Motor neuron (in vitro differentiated cells): ENCODE measurements at regions not wholly inside any gene's neighbourhood (a gene's known extent, or its start where the extent isn't known, plus 50 kb on each side); places are given as distances from the start of the nearest gene placed in this dataset.
A peak's percentile ranks its signal among the peaks of the same experiment; 100 is the strongest.
"Not testable (repeated sequence)": the region's sequence is repeated elsewhere in the genome, so short reads cannot be mapped to it uniquely, and the experiment has no call there.

Experiments
- ATAC-seq, 8 experiments: fragments of 200-7000 bp; cut with Tn5 transposase; replicated peaks in 6 of 8; 2 replicates each; pipeline ENCODE4 v1.8.0; 2021; ENCODE audit warnings: mild to moderate bottlenecking in 8 of 8, moderate library complexity in 8 of 8
- H3K27ac ChIP-seq, 2 donors: fragments of 250-450 bp; sonication (Bioruptor Pico); 2 replicates each; pipeline ENCODE4 v1.9.0; 2021; ENCODE audit warnings: antibody characterized with exemption in 2 of 2, mild to moderate bottlenecking in 2 of 2, moderate library complexity in 1 of 2
- H3K4me1 ChIP-seq, 2 donors: fragments of 250-450 bp; sonication (Bioruptor Pico); replicated peaks in 1 of 2; 2 replicates each; pipeline ENCODE4 v1.6.1; 2021; ENCODE audit warnings: antibody characterized with exemption in 2 of 2, mild to moderate bottlenecking in 2 of 2, moderate library complexity in 1 of 2
- H3K4me3 ChIP-seq, 5 donors: fragments of 250-450 bp; sonication (Bioruptor Pico); 2 replicates each; pipeline ENCODE4 v1.9.0; 2021; ENCODE audit warnings: antibody characterized with exemption in 5 of 5, mild to moderate bottlenecking in 5 of 5, moderate library complexity in 4 of 5
- WGBS, 10 experiments: fragments of 450-650 bp; shearing (Covaris generic); methylation state at CpG; one replicate each; pipeline ENCODE4 v1.0.0; 2022; 5-methylcytosine and 5-hydroxymethylcytosine counted together
- in situ Hi-C, 9 experiments: fragments of 400-800 bp; cut with MboI; loops; one replicate each; pipeline ENCODE4 v1.15.0; 2021; ENCODE audit warnings: low sequenced_read_pairs in 9 of 9, low pct_unique_long_range_greater_than_20kb in 2 of 9; ENCODE audit not compliant: unreplicated experiment in 9 of 9

GRCh38 chr10:29735628-29736365 lies 101.0 kb upstream of the SVIL start:
- H3K4me3 ChIP-seq = peak overlapping the region; percentile 62 to 88 (median 80)
- peak overlapping the region; percentile 34 to 36 for H3K27ac ChIP-seq
- H3K4me1 ChIP-seq = peaks cover 13 to 18% of the 10 kb centered on the region in 2 donors
- WGBS, 10 experiments = 0% methylated on average over 4 to 20 of the region's 81 CpGs; no CpG with 5 or more reads in 7 of the 10 experiments
- in situ Hi-C loops = loop anchor here in 1 of 9 experiments (10.0 kb wide), 2 partner anchors 101 to 119 kb away; partner anchors contain the start of gene SVIL
- ATAC-seq = peak; percentile 58 to 88 (median 83)

GRCh38 chr10:29734962-29735627 lies 100.3 kb upstream of the SVIL start:
- Histone ChIP-seq H3K27ac (peak overlapping the region; percentile 34 to 36), H3K4me1 (peaks cover 13 to 21% of the 10 kb centered on the region in 2 donors), H3K4me3 (peak overlapping the region; percentile 62 to 88 (median 80))
- 0 to 7% (median 0%) methylated on average over 2 to 9 of the region's 77 CpGs; no CpG with 5 or more reads in 3 of the 10 experiments for WGBS, 10 experiments
- in situ Hi-C loops = loop anchor here in 1 of 9 experiments (10.0 kb wide), 2 partner anchors 100 to 120 kb away; partner anchors contain the start of gene SVIL
- peak in 6 of 8 experiments; percentile 6 to 54 (median 18) for ATAC-seq

- WGBS, 10 experiments = 2 to 43% (median 10%) methylated on average over 3 to 8 of the region's 10 CpGs; no CpG with 5 or more reads in 2 of the 10 experiments
- Histone ChIP-seq H3K4me1 (peaks cover 13 to 21% of the 10 kb centered on the region in 2 donors), H3K27ac (no peak overlapping the region), H3K4me3 (peak overlapping the region; percentile 62 to 88 (median 80))
- no peak for ATAC-seq
- in situ Hi-C loops = loop anchor here in 1 of 9 experiments (10.0 kb wide), 2 partner anchors 100 to 120 kb away; partner anchors contain the start of gene SVIL
Measured at GRCh38 chr10:29734640-29734961, 99.8 kb upstream of the SVIL start.

GRCh38 chr10:29733323-29733722 lies 98.6 kb upstream of the SVIL start:
- no peak overlapping the region for H3K27ac ChIP-seq
- H3K4me1 ChIP-seq = peaks cover 18 to 28% of the 10 kb centered on the region in 2 donors
- in situ Hi-C loops = loop anchor here in 1 of 9 experiments (10.0 kb wide), 2 partner anchors 99 to 121 kb away; partner anchors contain the start of gene SVIL
- ATAC-seq = no peak
- WGBS, 10 experiments = 40 to 100% (median 82%) methylated on average over 1 to 5 of the region's 6 CpGs; no CpG with 5 or more reads in 2 of the 10 experiments
- H3K4me3 ChIP-seq = no peak overlapping the region

- H3K27ac ChIP-seq = no peak overlapping the region
- 67 to 100% (median 93%) methylated on average over 1 to 2 of the region's 2 CpGs; no CpG with 5 or more reads in 5 of the 10 experiments for WGBS, 10 experiments
- ATAC-seq = no peak
- no peak overlapping the region for H3K4me3 ChIP-seq
- in situ Hi-C loops = loop anchor here in 1 of 9 experiments (10.0 kb wide), 2 partner anchors 98 to 122 kb away; partner anchors contain the start of gene SVIL
- H3K4me1 ChIP-seq = peaks cover 18 to 29% of the 10 kb centered on the region in 2 donors
Measured at GRCh38 chr10:29732918-29733317, 98.1 kb upstream of the SVIL start.

- in situ Hi-C loops = loop anchor here in 1 of 9 experiments (10.0 kb wide), 2 partner anchors 97 to 123 kb away; partner anchors contain the start of gene SVIL
- H3K4me1 ChIP-seq = peaks cover 18 to 29% of the 10 kb centered on the region in 2 donors
- no peak overlapping the region for H3K27ac ChIP-seq
- 11 to 67% (median 41%) methylated on average over 1 to 12 of the region's 12 CpGs; no CpG with 5 or more reads in 2 of the 10 experiments for WGBS, 10 experiments
- H3K4me3 ChIP-seq = peak overlapping the region in 3 of 5 donors; percentile 16 to 23 (median 18)
- ATAC-seq = peak in 1 of 8 experiments; percentile 35
Measured at GRCh38 chr10:29731760-29732159, 97.0 kb upstream of the SVIL start.

- Histone ChIP-seq H3K4me3 (peak overlapping the region in 1 of 5 donors; percentile 23), H3K27ac (no peak overlapping the region), H3K4me1 (peaks cover 18 to 29% of the 10 kb centered on the region in 2 donors)
- in situ Hi-C loops = loop anchor here in 1 of 9 experiments (10.0 kb wide), 2 partner anchors 96 to 124 kb away; partner anchors contain the start of gene SVIL
- ATAC-seq = no peak
- WGBS, 10 experiments = 0 to 100% (median 83%) methylated on average over 1 to 6 of the region's 6 CpGs
Measured at GRCh38 chr10:29730969-29731368, 96.2 kb upstream of the SVIL start.

- H3K4me1 ChIP-seq = peaks cover 18 to 29% of the 10 kb centered on the region in 2 donors
- no peak overlapping the region for H3K27ac ChIP-seq
- ATAC-seq = peak in 1 of 8 experiments; percentile 14
- 14 to 93% (median 78%) methylated on average over 2 to 5 of the region's 5 CpGs; no CpG with 5 or more reads in 1 of the 10 experiments for WGBS, 10 experiments
- H3K4me3 ChIP-seq = no peak overlapping the region
- in situ Hi-C loops = loop anchor here in 1 of 9 experiments (10.0 kb wide), 2 partner anchors 96 to 124 kb away; partner anchors contain the start of gene SVIL
Measured at GRCh38 chr10:29730458-29730857, 95.7 kb upstream of the SVIL start.

- WGBS, 10 experiments = 0 to 91% (median 29%) methylated on average over 1 to 6 of the region's 6 CpGs
- in situ Hi-C loops = no loop called here
- H3K4me3 ChIP-seq = no peak overlapping the region
- H3K27ac ChIP-seq = no peak overlapping the region
- H3K4me1 ChIP-seq = peaks cover 9 to 22% of the 10 kb centered on the region in 2 donors
- peak in 5 of 8 experiments; percentile 11 to 72 (median 30) for ATAC-seq
Measured at GRCh38 chr10:29728541-29729049, 93.8 kb upstream of the SVIL start.

- ATAC-seq, H3K4me3 ChIP-seq, in situ Hi-C loops, H3K27ac ChIP-seq: not testable (repeated sequence)
- peaks cover 5 to 12% of the 10 kb centered on the region in 2 donors for H3K4me1 ChIP-seq
- WGBS, 10 experiments = 43 to 100% methylated on average over 1 of the region's 1 CpG; no CpG with 5 or more reads in 8 of the 10 experiments
Measured at GRCh38 chr10:29725927-29726326, 91.2 kb upstream of the SVIL start.

- whole genome bisulfite sequencing, 10 experiments = 67 to 100% (median 80%) methylated on average over 2 to 5 of the region's 6 CpGs; no CpG with 5 or more reads in 3 of the 10 experiments
- no peak overlapping the region for H3K27ac ChIP-seq
- H3K4me1 ChIP-seq = peaks cover 5 to 9% of the 10 kb centered on the region in 2 donors
- ATAC-seq = peak in 1 of 8 experiments; percentile 8
- in situ Hi-C loops = no loop called here
- no peak overlapping the region for H3K4me3 ChIP-seq
Measured at GRCh38 chr10:29725133-29725720, 90.5 kb upstream of the SVIL start.

- H3K4me1 ChIP-seq = peaks cover 2 to 5% of the 10 kb centered on the region in 2 donors
- H3K27ac ChIP-seq = no peak overlapping the region
- in situ Hi-C loops = no loop called here
- H3K4me3 ChIP-seq = no peak overlapping the region
- peak in 2 of 8 experiments; percentile 19 to 32 for ATAC-seq
- whole genome bisulfite sequencing, 10 experiments = 29 to 100% (median 94%) methylated on average over 1 to 2 of the region's 2 CpGs
Measured at GRCh38 chr10:29723726-29724125, 89.0 kb upstream of the SVIL start.
